Ascending aorta (tissue), 2 donors: ENCODE measurements at regions not wholly inside any gene's neighbourhood (a gene's known extent, or its start where the extent isn't known, plus 50 kb on each side); places are given as distances from the start of the nearest gene placed in this dataset.

Experiments
- DNase-seq, 2 donors: peaks; one replicate each; pipeline ENCODE4 v3.0.0-alpha.2; 2019; ENCODE audit warnings: low spot score in 2 of 2
- H3K27ac ChIP-seq, 2 donors: fragments of 200-600 bp; sonication (generic); one replicate each; pipeline ENCODE4 v1.5.1; 2016 to 2017; ENCODE audit warnings: mild to moderate bottlenecking in 1 of 2
- H3K27me3 ChIP-seq: fragments of 200-600 bp; sonication (generic); one replicate; pipeline ENCODE4 v1.5.1; 2017
- H3K36me3 ChIP-seq, 2 donors: fragments of 200-600 bp; sonication (generic); one replicate each; pipeline ENCODE4 v1.5.1; 2016
- H3K4me1 ChIP-seq, 2 donors: fragments of 200-600 bp; sonication (generic); one replicate each; pipeline ENCODE4 v1.5.1; 2016 to 2017; ENCODE audit warnings: mild to moderate bottlenecking in 1 of 2
- H3K4me3 ChIP-seq, 2 donors: fragments of 200-600 bp; sonication (generic); one replicate each; pipeline ENCODE4 v1.5.1; 2016 to 2017; ENCODE audit warnings: mild to moderate bottlenecking in 1 of 2
- H3K9me3 ChIP-seq, 2 donors: fragments of 200-600 bp; sonication (generic); one replicate each; pipeline ENCODE4 v1.5.1; 2016
- CTCF ChIP-seq, 3 experiments: fragments of 200-600 bp in 2 of 3; fragments of 450-650 bp in 1 of 3; sonication (generic) in 2 of 3; IDR thresholded peaks; one replicate each; pipeline ENCODE4 v1.5.1; 2016 to 2019; ENCODE audit warnings: antibody characterized with exemption in 3 of 3, mild to moderate bottlenecking in 1 of 3, moderate library complexity in 1 of 3
- intact Hi-C: fragments of 100-400 bp; cut with DNase I; formaldehyde crosslinking; loops from one replicate; pipeline ENCODE4 v1.15.1; 2023

- DNase-seq, result no peak
- Histone ChIP-seq H3K27ac (no peak overlapping the region), H3K4me1 (no peaks in the 10 kb centered on the region), H3K9me3 (no peaks in the 10 kb centered on the region), H3K4me3 (no peak overlapping the region), H3K27me3 (no peaks in the 10 kb centered on the region), H3K36me3 (no peaks in the 10 kb centered on the region)
- TF ChIP-seq CTCF (IDR thresholded peaks at IDR 0.05), result no peak
- intact Hi-C loops, result no loop called here
Measured at GRCh38 chr5:2376486-2376885, 375.0 kb downstream of the IRX2 start.

- no peak for TF ChIP-seq CTCF (IDR thresholded peaks at IDR 0.05)
- Histone ChIP-seq H3K4me3 (no peak overlapping the region), H3K27ac (no peak overlapping the region), H3K27me3 (no peaks in the 10 kb centered on the region), H3K36me3 (no peaks in the 10 kb centered on the region), H3K9me3 (no peaks in the 10 kb centered on the region), H3K4me1 (no peaks in the 10 kb centered on the region)
- intact Hi-C loops, result no loop called here
- no peak for DNase-seq
Measured at GRCh38 chr5:2375757-2376250, 375.7 kb downstream of the IRX2 start.

GRCh38 chr5:2375291-2375690 lies 376.2 kb downstream of the IRX2 start:
- Histone ChIP-seq H3K4me3 (no peak overlapping the region), H3K9me3 (no peaks in the 10 kb centered on the region), H3K4me1 (no peaks in the 10 kb centered on the region), H3K27ac (no peak overlapping the region), H3K36me3 (no peaks in the 10 kb centered on the region), H3K27me3 (no peaks in the 10 kb centered on the region)
- intact Hi-C loops, result no loop called here
- DNase-seq, result no peak
- no peak for TF ChIP-seq CTCF (IDR thresholded peaks at IDR 0.05)

GRCh38 chr5:2374703-2375102 lies 376.8 kb downstream of the IRX2 start:
- no peaks in the 10 kb centered on the region for H3K36me3 ChIP-seq
- no peak for DNase-seq
- no peak overlapping the region for H3K27ac ChIP-seq
- no peaks in the 10 kb centered on the region for H3K27me3 ChIP-seq
- intact Hi-C loops, result no loop called here
- H3K9me3 ChIP-seq, result no peaks in the 10 kb centered on the region
- H3K4me3 ChIP-seq, result no peak overlapping the region
- H3K4me1 ChIP-seq, result no peaks in the 10 kb centered on the region
- no peak for TF ChIP-seq CTCF (IDR thresholded peaks at IDR 0.05)

GRCh38 chr5:2373631-2374030 lies 377.8 kb downstream of the IRX2 start:
- intact Hi-C loops, result no loop called here
- no peaks in the 10 kb centered on the region for H3K9me3 ChIP-seq
- H3K36me3 ChIP-seq, result no peaks in the 10 kb centered on the region
- no peaks in the 10 kb centered on the region for H3K4me1 ChIP-seq
- no peaks in the 10 kb centered on the region for H3K27me3 ChIP-seq
- no peak overlapping the region for H3K4me3 ChIP-seq
- no peak for DNase-seq
- TF ChIP-seq CTCF (IDR thresholded peaks at IDR 0.05), result no peak
- no peak overlapping the region for H3K27ac ChIP-seq

GRCh38 chr5:2371419-2371710 lies 380.1 kb downstream of the IRX2 start:
- intact Hi-C loops, result no loop called here
- DNase-seq, result no peak
- H3K36me3 ChIP-seq, result no peaks in the 10 kb centered on the region
- H3K9me3 ChIP-seq, result no peaks in the 10 kb centered on the region
- H3K4me3 ChIP-seq, result no peak overlapping the region
- H3K4me1 ChIP-seq, result no peaks in the 10 kb centered on the region
- no peaks in the 10 kb centered on the region for H3K27me3 ChIP-seq
- no peak overlapping the region for H3K27ac ChIP-seq
- TF ChIP-seq CTCF (IDR thresholded peaks at IDR 0.05), result no peak
